ENCODE measurements at regions not wholly inside any gene's neighbourhood (a gene's known extent, or its start where the extent isn't known, plus 50 kb on each side); places are given as distances from the start of the nearest gene placed in this dataset.

- TF ChIP-seq CTCF (IDR thresholded peaks at IDR 0.05; ENCODE audit: insufficient read depth, low read length) (no peak), SPI1 (IDR thresholded peaks at IDR 0.05; ENCODE audit: borderline replicate concordance, low read depth) (no peak), REST (IDR thresholded peaks at IDR 0.05; ENCODE audit: insufficient replicate concordance, low read depth) (no peak), POLR2AphosphoS5 (IDR thresholded peaks at IDR 0.05; ENCODE audit: low read depth) (no peak)
Measured at GRCh38 chr6:1049170-1049569, 262.7 kb upstream of the FOXQ1 start.

Data from HL-60 (cell line).